Erythroblast (primary cell): ENCODE measurements at regions not wholly inside any gene's neighbourhood (a gene's known extent, or its start where the extent isn't known, plus 50 kb on each side); places are given as distances from the start of the nearest gene placed in this dataset.

Experiments
- DNase-seq, 2 experiments: peaks; one replicate each; lab custom pipeline; 2025; lab: John Stamatoyannopoulos, UW
- GATA1 ChIP-seq: IDR thresholded peaks from 2 replicates; pipeline ENCODE4 v1.6.1; 2011; ENCODE audit warnings: low read depth, mild to moderate bottlenecking, control low read depth, low read length, moderate library complexity
- POLR2A ChIP-seq: IDR thresholded peaks from 2 replicates; pipeline ENCODE4 v1.6.1; 2011; ENCODE audit warnings: mild to moderate bottlenecking, low read length

GRCh38 chr4:155616117-155616516 lies 50.5 kb upstream of the GUCY1A1 start:
- no peak for DNase-seq
- TF ChIP-seq GATA1 (no peak), POLR2A (no peak)

- TF ChIP-seq GATA1 (no peak), POLR2A (no peak)
- no peak for DNase-seq
Measured at GRCh38 chr4:155615081-155615887, 51.4 kb upstream of the GUCY1A1 start.

- no peak for TF ChIP-seq GATA1
- TF ChIP-seq POLR2A: no peak
- no peak for DNase-seq
Measured at GRCh38 chr4:155614111-155614762, 52.4 kb upstream of the GUCY1A1 start.

- TF ChIP-seq POLR2A (no peak), GATA1 (no peak)
- no peak for DNase-seq
Measured at GRCh38 chr4:155612074-155612473, 54.6 kb upstream of the GUCY1A1 start.

- no peak for TF ChIP-seq GATA1
- TF ChIP-seq POLR2A: no peak
- DNase-seq: no peak
Measured at GRCh38 chr4:155611501-155611900, 55.1 kb upstream of the GUCY1A1 start.

- no peak for TF ChIP-seq GATA1
- no peak for TF ChIP-seq POLR2A
- no peak for DNase-seq
Measured at GRCh38 chr4:155610143-155610542, 56.5 kb upstream of the GUCY1A1 start.

GRCh38 chr4:155609455-155610059 lies 57.1 kb upstream of the GUCY1A1 start:
- DNase-seq: no peak
- TF ChIP-seq GATA1: no peak

- TF ChIP-seq POLR2A (no peak), GATA1 (no peak)
Measured at GRCh38 chr4:155608225-155608885, 58.3 kb upstream of the GUCY1A1 start.

GRCh38 chr4:155607481-155607880 lies 59.2 kb upstream of the GUCY1A1 start:
- no peak for TF ChIP-seq POLR2A
- no peak for TF ChIP-seq GATA1

More at GRCh38 chr4:155608225-155608885, 58.3 kb upstream of the GUCY1A1 start:
- no peak for DNase-seq

GRCh38 chr4:155604718-155605626 lies 61.7 kb upstream of the GUCY1A1 start:
- TF ChIP-seq GATA1 (no peak), POLR2A (no peak)
- no peak for DNase-seq

More at GRCh38 chr4:155607481-155607880, 59.2 kb upstream of the GUCY1A1 start:
- no peak for DNase-seq

- TF ChIP-seq GATA1: no peak
- TF ChIP-seq POLR2A: no peak
- DNase-seq: no peak
Measured at GRCh38 chr4:155603360-155603891, 63.2 kb upstream of the GUCY1A1 start.

- DNase-seq: no peak
- no peak for TF ChIP-seq GATA1
- no peak for TF ChIP-seq POLR2A
Measured at GRCh38 chr4:155602351-155603140, 64.1 kb upstream of the GUCY1A1 start.
